Vagina (tissue), 2 donors: ENCODE measurements at regions not wholly inside any gene's neighbourhood (a gene's known extent, or its start where the extent isn't known, plus 50 kb on each side); places are given as distances from the start of the nearest gene placed in this dataset.
"Not testable (repeated sequence)": the region's sequence is repeated elsewhere in the genome, so short reads cannot be mapped to it uniquely, and the experiment has no call there.

Experiments used
- POLR2A ChIP-seq, 2 donors: fragments of 450-650 bp; IDR thresholded peaks; one replicate each; pipeline ENCODE4 v1.6.1; 2017; ENCODE audit warnings: antibody characterized with exemption in 2 of 2, mild to moderate bottlenecking in 2 of 2, moderate library complexity in 2 of 2
- TF ChIP-seq, protein P1 (sequence below), 3 experiments: fragments of 450-650 bp in 2 of 3; fragments of 200-600 bp in 1 of 3; sonication (generic) in 1 of 3; IDR thresholded peaks; one replicate each; pipeline ENCODE4 v1.5.1; 2017 to 2019; ENCODE audit warnings: antibody characterized with exemption in 3 of 3, mild to moderate bottlenecking in 2 of 3, moderate library complexity in 2 of 3

DNA sequence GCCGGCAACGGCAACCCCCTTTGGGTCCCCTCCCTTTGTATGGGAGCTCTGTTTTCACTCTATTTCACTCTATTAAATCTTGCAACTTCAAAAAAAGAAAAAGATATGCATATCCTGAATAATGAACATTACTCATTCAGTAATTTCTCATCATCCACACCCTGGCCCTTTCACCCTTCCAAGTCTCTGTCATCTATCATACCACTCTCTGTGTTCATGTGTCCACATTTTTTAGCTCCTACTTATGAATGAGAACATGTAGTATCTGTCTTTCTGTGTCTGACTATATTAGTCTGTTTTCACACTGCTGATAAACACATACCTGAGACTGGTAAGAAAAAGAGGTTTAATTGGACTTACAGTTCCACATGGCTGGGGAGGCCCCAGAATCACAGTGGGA lies 209.8 kb upstream of the DDHD1 start:
- TF ChIP-seq, protein P1, sequence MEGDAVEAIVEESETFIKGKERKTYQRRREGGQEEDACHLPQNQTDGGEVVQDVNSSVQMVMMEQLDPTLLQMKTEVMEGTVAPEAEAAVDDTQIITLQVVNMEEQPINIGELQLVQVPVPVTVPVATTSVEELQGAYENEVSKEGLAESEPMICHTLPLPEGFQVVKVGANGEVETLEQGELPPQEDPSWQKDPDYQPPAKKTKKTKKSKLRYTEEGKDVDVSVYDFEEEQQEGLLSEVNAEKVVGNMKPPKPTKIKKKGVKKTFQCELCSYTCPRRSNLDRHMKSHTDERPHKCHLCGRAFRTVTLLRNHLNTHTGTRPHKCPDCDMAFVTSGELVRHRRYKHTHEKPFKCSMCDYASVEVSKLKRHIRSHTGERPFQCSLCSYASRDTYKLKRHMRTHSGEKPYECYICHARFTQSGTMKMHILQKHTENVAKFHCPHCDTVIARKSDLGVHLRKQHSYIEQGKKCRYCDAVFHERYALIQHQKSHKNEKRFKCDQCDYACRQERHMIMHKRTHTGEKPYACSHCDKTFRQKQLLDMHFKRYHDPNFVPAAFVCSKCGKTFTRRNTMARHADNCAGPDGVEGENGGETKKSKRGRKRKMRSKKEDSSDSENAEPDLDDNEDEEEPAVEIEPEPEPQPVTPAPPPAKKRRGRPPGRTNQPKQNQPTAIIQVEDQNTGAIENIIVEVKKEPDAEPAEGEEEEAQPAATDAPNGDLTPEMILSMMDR (IDR thresholded peaks at IDR 0.05) = not testable (repeated sequence)
- TF ChIP-seq POLR2A (IDR thresholded peaks at IDR 0.05) = not testable (repeated sequence)
